ENCODE measurements at regions not wholly inside any gene's neighbourhood (a gene's known extent, or its start where the extent isn't known, plus 50 kb on each side); places are given as distances from the start of the nearest gene placed in this dataset.

GRCh38 chr3:18786650-18787323 is 361.5 kb upstream of the KCNH8 start:
- FAIRE-seq (no peak), DNase-seq (ENCODE audit: extremely low spot score, insufficient read length, low read depth) (no peak)

- FAIRE-seq, result no peak
- no peak for DNase-seq (ENCODE audit: extremely low spot score, insufficient read length, low read depth)
These were observed 357.1 kb upstream of the SATB1 start for GRCh38 chr3:18782191-18782590.

GRCh38 chr3:18780959-18781358 is 355.8 kb upstream of the SATB1 start:
- FAIRE-seq, result no peak
- no peak for DNase-seq (ENCODE audit: extremely low spot score, insufficient read length, low read depth)

GRCh38 chr3:18779704-18780103 is 354.6 kb upstream of the SATB1 start:
- DNase-seq (ENCODE audit: extremely low spot score, insufficient read length, low read depth) (no peak), FAIRE-seq (no peak)

GRCh38 chr3:18778598-18778997 is 353.5 kb upstream of the SATB1 start:
- DNase-seq (ENCODE audit: extremely low spot score, insufficient read length, low read depth) (no peak), FAIRE-seq (no peak)

GRCh38 chr3:18778094-18778493 is 353.0 kb upstream of the SATB1 start:
- no peak for DNase-seq (ENCODE audit: extremely low spot score, insufficient read length, low read depth)
- FAIRE-seq, result no peak

GRCh38 chr3:18775501-18775900 is 350.4 kb upstream of the SATB1 start:
- FAIRE-seq (no peak), DNase-seq (ENCODE audit: extremely low spot score, insufficient read length, low read depth) (no peak)

- no peak for FAIRE-seq
These were observed 349.4 kb upstream of the SATB1 start for GRCh38 chr3:18774319-18775088.

GRCh38 chr3:18772699-18773305 is 347.7 kb upstream of the SATB1 start:
- DNase-seq (ENCODE audit: extremely low spot score, insufficient read length, low read depth) (no peak), FAIRE-seq (no peak)

More at GRCh38 chr3:18774319-18775088, 349.4 kb upstream of the SATB1 start:
- DNase-seq (ENCODE audit: extremely low spot score, insufficient read length, low read depth), result no peak

GRCh38 chr3:18771931-18772330 is 346.8 kb upstream of the SATB1 start:
- FAIRE-seq (no peak), DNase-seq (ENCODE audit: extremely low spot score, insufficient read length, low read depth) (no peak)

- DNase-seq (ENCODE audit: extremely low spot score, insufficient read length, low read depth), result no peak
- FAIRE-seq, result no peak
These were observed 345.7 kb upstream of the SATB1 start for GRCh38 chr3:18770800-18771199.

- FAIRE-seq, result no peak
- DNase-seq (ENCODE audit: extremely low spot score, insufficient read length, low read depth), result no peak
These were observed 342.7 kb upstream of the SATB1 start for GRCh38 chr3:18767756-18768303.

- FAIRE-seq (no peak), DNase-seq (ENCODE audit: extremely low spot score, insufficient read length, low read depth) (no peak)
These were observed 341.8 kb upstream of the SATB1 start for GRCh38 chr3:18766974-18767373.

GRCh38 chr3:18765662-18766061 is 340.5 kb upstream of the SATB1 start:
- no peak for FAIRE-seq
- DNase-seq (ENCODE audit: extremely low spot score, insufficient read length, low read depth), result no peak

- FAIRE-seq (no peak), DNase-seq (ENCODE audit: extremely low spot score, insufficient read length, low read depth) (no peak)
These were observed 340.0 kb upstream of the SATB1 start for GRCh38 chr3:18765161-18765560.

- FAIRE-seq (no peak), DNase-seq (ENCODE audit: extremely low spot score, insufficient read length, low read depth) (no peak)
These were observed 336.4 kb upstream of the SATB1 start for GRCh38 chr3:18761530-18761929.

GRCh38 chr3:18758047-18758704 is 333.0 kb upstream of the SATB1 start:
- no peak for DNase-seq (ENCODE audit: extremely low spot score, insufficient read length, low read depth)
- peak; percentile 75 for FAIRE-seq

- FAIRE-seq (no peak), DNase-seq (ENCODE audit: extremely low spot score, insufficient read length, low read depth) (no peak)
These were observed 332.3 kb upstream of the SATB1 start for GRCh38 chr3:18757476-18757875.

- no peak for FAIRE-seq
- DNase-seq (ENCODE audit: extremely low spot score, insufficient read length, low read depth), result no peak
These were observed 327.3 kb upstream of the SATB1 start for GRCh38 chr3:18752273-18752934.

- FAIRE-seq (no peak), DNase-seq (ENCODE audit: extremely low spot score, insufficient read length, low read depth) (no peak)
These were observed 326.4 kb upstream of the SATB1 start for GRCh38 chr3:18751514-18751913.

Measured in GM18507 (cell line).